Activated CD4-positive, alpha-beta T cell treated with anti-CD3 and anti-CD28 coated beads, Interleukin-2, amount 50 U/mL, for 4 hours (primary cell): ENCODE measurements at regions not wholly inside any gene's neighbourhood (a gene's known extent, or its start where the extent isn't known, plus 50 kb on each side); places are given as distances from the start of the nearest gene placed in this dataset.

ENCODE experiments used
- DNase-seq, 2 experiments: peaks; one replicate each; pipeline ENCODE4 v3.0.0-alpha.2; 2020

DNA sequence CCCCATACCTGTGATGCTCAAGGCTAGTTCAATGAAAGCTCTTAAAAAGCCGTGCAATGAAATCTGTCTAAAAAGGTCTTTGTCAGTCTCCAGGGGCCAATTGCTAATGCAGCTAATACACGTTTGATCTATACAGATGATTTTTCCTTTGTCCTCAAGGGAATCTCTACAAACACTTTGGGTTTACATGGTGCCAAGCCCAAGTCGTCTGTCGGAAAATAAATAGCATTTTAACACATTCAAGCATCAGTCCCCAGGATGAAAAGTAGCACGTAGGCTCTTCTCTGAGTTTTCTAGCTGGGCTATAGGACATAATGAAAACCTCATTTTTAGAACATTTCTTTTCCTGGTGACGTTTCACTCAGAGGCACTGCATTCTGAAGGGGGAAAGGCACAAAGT lies 477.4 kb upstream of the WWC1 start:
- DNase-seq: no peak

DNA sequence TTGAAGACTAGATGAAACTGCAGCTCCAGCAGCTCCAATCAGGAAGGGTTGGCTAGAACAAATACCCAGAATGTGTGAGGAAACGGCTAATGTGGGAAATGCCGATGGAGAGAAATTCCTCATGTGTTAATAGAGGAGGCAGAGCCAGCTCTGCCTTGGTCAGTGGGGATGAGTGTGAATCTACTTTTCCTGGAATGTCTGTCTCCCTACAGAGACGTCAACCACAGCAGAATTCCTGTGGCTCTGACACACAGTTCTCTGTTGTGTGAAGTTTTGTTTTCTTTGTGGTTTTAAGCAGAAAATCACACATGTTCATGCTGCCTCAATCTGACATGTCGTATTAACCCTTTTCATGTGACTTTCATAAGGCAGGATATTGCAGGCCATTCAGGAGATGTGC lies 476.6 kb upstream of the WWC1 start:
- DNase-seq: no peak

DNA sequence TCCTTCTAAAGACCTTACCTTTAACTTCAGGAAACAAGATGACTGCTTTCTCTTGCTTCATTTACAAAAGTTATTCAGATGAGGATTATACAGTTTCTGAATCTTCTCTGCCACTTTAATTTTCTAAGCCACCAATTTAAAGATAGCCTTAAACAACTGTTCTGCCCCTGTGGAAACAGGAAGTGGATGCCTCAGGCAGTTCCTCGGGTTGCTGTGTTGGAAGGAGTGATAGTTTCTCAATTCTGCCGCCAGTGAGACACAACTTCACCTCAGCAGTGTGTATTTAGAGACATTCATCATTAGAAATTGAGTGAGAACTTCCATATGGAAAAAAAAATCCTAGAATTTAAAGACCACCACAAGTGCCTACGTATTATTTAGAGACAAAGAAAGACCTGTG lies 475.1 kb upstream of the WWC1 start:
- DNase-seq: no peak

DNA sequence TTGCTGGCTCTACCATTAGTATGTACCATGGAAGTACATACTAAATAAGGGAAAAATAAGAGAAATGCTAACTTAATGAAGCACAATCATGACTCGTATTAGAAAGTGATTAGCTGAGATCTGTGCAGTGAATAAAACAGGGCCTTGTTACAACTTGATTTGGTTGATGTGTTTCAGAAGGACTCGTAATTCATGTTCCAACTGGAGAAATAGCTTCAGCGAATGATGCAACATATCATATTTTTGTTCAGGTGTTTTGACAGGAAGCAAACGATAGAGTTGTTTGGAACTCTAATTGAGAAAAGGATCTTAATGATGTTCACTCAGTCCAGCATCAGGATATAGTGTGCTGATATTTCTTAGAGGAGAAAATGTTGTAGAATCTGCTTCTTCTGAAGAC lies 474.6 kb upstream of the WWC1 start:
- DNase-seq: no peak

DNA sequence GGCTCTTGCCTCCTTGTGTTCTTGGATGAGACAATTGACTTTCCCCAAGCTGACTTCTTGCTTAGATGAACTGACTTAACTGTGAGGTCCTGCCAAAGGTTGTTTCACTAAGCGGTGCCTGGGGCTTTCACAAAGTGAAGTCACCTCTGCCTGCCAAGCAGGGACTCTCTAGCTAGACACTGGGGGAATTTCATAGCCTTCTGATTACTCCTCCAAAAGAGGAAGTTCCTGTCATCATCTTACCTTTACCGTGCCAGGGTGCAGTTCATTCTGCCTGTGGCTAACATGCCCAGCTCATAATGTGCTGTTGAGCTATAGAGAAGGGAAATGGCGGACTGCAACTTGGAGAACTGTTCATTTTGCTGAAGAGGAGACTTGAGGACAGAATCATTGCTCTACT lies 472.0 kb upstream of the WWC1 start:
- no peak for DNase-seq

DNA sequence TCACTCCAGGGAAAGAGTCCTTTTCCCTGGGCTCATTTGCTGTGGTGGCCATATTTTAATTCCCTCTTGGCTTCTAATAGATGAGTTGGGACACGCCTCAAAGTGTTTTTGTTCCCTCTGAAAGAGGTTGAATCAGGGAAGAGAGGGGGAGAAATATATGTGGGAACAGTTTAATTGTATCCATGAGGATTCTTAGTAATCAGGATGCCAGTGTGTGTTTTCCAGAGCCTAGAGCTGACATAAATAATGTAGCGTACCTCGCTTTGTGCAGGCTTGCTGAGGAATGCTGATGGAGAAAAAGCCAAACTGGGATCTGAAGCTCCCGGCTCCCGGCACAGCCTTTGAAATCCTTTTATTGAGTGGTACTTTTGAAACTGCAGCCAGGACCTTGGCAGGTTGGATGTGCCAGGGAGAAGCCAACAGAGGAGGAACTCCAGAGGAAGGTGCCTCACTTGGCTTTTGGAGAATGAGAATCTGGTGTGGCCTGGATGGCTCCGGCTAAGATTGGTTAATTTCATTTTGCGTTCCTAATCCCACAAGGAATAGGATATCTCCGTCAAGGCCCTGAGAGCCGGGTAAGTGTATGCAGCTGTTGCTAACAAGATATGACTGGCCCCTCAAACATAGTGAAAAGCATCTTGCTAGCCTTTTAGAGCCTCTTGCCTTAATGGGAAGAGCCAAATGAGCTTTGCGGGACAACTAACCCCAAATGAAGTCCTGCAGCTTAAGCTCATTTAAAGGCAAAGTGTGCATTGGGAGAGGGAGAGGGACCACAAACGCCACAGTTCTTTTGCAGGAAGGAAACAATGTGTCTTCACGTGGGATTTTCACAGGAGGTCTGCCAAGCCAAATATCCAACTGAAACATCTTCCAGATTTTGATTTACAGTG lies 471.1 kb upstream of the WWC1 start:
- DNase-seq: no peak

DNA sequence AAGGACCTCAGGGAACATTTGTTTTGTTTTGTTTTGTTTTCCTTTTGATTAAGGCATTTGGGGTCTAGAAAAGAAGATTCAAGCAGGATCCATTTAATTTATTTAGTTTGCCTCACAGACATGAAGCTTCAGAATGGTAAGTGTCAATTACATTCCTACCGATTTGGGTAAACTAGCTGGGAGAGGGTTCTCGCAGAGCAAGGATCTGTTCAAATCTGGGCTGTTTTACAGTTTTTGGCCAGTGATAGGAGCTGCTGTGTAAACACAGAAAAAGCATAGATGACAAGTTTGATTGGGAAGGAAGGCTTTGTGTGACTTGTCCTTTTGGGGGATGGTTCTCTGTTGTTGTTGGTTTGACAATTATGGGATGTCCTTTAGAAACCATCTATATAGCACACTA lies 470.3 kb upstream of the WWC1 start:
- DNase-seq: no peak

DNA sequence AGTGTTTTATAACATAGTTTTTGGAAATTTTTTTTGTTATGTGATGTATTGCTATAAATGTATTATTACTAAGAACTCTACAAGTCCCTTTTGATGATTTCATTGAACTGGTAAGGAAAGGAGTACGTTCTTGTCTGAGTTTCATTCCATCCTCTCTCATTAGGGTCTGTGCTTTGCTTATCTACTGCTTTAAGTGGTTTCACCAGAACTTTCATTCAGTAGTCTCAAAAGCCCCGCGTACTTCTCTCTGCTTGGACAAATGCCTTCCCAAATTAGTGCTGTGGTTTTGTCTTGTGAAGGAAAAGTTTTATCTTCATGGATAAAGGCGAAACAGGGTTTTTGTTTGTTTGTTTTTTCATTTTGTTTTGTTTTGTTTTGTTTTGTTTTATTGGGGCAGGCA lies 469.8 kb upstream of the WWC1 start:
- no peak for DNase-seq

DNA sequence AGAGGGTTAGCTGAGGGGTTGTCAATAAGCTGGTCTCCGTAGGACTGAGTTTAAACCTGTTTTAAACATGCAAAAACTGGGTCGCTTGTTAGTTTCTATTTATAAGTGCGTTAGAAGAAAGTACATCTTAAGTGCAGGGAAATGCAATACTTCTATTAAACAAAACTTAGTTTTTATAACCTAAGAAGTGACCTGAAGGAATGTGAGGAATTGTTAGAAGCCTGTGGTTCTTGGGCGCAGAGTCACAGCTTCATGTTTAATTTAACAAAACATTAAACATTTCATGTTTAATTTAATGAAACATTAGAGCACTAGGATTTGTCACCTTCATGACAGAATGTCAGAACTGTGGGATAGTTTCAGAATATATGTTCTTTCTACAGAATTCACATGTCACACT lies 469.2 kb upstream of the WWC1 start:
- DNase-seq: no peak

DNA sequence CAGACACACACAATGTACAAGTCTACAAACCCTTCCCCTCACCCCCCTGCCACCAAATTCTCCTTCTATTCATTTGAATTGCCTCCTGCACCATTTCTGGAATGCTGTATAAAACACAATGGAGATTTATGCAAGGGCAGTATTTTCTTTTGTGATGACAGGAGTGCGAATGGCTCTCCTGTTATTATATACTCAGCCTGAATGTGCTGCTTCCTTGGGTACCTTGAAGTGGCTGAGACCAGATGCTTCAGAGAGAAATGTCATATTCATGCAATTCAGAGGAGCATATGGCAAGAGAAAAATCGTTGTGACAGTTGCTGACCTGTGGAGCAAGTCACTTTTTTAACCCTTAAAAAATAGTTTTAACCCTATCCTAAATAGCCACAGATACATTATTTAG lies 468.0 kb upstream of the WWC1 start:
- no peak for DNase-seq

DNA sequence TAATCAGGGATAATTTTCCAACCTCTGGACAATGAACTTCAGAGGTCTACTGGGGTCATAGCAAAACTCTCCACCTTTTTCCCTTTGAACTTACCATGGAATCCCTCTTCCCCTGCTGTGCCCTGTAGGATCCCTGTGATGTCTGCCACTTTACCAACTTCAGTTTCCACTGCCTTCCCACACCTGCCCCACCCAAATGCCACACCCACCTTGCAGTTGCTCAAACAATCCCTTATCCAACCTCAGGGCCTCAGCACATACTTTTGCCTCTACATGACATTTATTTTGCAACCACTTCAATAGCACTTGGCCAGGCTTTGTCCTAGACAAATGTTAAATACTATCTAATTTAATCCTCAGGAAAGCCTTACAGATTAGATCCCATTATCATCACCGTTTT lies 463.7 kb upstream of the WWC1 start:
- no peak for DNase-seq

DNA sequence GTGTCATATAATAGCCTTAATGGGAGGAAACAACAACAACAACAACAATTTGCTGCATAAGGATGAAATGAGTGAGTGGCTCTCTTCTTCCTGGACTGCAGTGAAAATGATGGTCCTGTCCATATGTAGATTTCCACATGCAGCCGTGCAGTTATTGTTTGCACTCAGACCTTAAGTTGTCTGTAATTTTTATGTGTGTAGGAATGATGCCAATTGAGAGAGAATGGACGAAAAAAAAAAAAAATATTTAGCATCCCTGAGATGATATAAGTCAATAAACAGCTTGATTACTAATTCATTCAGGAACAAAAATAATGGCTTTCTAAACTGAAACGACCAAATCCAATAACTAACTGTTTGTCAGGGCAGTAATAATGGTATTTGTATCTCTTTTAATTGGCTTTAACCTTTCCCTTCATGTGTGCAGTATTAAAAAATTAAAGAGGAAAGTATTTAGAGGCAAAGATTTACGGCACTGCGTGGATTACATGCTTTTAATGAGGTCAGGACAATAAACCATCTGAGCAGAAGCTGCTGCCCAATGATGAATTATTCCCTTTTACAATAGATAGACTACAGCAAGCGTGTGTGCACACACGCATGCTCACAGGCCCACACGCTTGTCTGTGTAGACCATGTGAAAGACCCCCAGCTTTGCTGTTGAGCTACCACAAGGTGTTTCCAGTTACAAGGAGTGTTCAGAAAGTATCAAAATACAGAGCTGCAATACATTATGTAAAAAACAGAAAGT lies 459.5 kb upstream of the WWC1 start:
- no peak for DNase-seq

DNA sequence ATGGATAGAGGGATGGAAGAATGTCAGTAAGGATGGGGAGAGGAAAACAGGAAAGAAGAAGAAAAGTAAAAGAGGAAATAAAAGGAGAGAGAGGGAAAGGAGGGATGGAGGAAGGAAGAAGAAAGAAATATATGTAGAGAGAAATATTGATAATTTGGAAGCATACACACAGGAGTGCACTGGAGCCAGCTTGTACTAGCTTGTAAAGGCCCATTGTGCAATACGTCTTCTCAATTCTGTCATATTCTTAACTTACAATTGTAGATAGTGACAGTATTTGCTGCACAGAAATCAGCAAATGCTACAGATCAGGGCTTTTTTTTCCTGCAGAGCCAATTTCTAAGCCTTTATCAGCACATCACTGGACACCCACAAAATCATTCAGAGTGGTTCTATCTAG lies 458.8 kb upstream of the WWC1 start:
- DNase-seq: no peak

DNA sequence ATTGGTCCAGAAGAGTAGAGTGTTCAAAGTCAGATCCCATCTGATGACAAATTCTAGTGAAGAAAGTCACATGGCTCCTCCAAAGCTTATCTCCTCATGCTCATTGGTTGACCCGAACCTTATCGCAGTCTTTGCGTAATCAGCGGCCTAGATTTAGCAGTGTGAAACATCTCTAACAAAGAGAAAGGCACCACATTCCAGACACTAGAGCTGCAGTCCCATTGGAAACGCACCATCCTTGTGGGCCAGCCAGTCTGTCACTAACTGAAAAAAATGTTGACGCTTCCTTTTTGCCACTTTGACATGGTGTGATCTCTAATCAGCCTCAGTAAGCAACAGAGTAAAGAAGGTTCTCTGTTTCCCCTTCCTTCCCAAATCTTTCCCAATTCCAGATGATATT lies 458.0 kb upstream of the WWC1 start:
- DNase-seq: no peak

DNA sequence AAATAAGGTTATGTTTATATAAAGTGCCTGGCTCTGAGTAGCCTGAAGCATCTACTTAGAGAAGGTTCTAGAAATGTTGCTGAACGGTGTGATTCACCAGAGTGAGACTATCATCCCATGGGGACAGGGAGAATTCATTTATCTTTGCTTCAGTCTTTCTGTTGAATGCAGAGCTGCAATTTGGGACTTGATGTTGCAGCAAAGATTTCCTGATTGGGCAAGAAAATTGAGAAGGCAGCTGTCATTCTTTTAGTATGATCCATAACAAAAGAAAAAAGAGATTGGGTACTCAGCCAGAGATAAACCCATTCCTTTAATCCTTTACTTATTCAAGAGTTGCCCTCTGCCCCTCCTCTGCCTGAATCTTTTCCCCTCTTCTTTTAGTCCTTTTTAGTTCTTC lies 456.3 kb upstream of the WWC1 start:
- DNase-seq: no peak

DNA sequence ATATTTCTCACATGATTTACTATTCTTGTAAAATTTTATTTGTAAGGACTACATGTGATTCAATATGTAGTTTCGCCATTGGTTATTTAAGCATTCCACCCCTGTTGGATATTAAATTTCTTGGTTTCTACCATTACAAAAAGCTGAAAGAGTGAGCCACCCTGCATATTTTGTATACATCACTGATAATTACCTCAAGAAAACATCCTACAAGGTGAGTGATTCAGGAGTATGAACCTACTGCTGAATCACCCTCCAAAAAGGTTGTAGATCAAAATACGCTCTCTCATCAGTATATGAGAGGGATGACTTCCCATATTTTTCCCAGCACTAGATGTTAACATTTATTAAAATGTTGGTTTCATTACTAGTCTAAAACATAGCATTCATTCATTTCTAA lies 454.3 kb upstream of the WWC1 start:
- DNase-seq: no peak

DNA sequence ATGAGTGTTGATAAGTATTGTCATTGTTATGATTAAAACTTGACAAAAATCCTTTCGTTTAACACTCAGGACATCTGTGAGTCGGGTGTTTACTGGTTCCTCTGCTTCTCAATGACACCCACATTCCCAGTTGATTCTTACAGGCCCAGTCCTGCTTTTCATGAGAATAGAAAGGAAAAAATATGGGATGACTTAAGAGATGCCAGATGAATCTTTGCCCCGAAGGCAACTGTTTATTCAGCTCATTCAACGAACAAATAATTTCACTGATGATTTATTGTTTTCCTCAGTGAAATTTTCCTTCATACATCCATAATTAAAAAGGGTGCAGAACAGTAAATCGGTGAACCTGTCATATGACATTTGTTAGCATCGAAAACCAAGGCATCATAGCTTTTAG lies 452.4 kb upstream of the WWC1 start:
- DNase-seq: no peak

DNA sequence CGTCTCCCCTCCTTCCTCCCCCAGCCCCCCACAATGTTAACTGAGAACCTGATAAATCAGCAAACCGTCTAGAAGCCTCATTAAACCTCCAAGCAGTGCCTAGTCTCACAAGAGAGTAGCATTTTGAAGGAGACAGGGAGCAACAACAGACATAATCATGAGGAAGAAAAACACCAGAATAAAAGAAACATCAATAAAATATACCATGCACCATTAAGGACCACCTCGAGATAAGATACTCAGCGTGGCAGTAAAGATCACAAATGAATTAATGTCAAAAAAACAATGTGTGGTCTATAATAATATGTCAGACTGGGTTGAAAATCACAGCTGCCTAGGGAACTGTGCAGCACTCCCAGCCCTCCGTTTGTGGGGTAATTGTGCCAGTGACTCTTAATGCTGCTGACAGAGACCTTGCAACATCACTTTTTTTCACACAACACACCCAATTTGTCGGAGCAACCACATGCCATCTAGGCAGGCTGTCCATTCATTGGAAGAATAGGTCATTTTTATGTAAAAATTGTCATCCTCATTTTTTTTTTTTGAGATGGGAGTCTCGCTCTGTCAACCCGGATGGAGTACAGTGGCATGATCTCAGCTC lies 450.8 kb upstream of the WWC1 start:
- DNase-seq: no peak

DNA sequence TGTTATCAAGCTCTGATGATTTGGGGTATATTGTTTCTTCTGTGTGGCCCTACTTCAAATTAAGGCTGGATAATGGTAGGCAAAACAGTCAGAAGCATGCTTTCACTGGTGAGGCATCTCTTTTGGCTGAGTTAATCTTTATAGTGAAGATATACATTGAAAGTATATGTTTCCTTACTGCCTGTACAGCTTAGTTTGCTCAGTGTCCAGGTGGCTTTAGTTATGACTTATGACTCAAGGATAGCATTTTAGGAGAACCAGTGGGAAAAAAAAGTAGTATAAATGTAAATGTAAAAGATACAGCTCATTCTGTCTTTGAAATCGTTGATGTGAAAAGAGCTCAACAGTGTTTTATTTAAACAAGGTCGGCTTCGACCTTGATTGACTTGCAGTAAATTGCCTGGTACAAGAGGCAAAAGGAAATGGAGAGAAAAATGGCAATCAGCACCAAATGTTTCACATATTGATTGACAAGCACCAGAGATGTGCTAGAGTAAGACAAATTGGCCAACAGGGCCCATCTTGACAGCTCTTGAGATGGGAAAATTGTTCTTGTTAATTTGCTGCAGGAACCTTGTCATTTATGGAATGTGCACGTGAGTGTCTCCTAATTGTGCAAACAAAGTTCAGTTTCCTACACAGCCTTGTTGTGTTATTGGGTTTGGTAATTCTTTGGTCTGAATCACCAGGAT lies 447.4 kb upstream of the WWC1 start:
- no peak for DNase-seq

DNA sequence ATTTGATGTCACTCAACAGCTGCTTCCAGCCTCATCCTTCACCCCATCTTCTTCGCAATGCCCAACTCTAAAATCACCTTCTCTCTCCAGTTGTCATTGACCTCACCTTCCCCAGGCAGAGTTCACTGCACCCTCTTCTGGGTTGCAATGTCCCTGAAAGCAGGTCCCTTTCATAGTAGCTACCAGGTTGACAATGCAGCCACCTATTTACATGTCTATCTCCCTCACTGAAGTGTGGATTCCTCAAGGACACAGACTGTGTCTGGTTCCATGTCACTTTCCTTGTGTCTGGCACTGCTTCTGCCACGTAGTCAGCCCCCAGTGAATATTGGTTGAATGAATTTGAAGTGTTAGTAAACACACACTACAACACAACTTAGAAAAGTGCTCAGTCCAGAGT lies 445.5 kb upstream of the WWC1 start:
- no peak for DNase-seq

DNA sequence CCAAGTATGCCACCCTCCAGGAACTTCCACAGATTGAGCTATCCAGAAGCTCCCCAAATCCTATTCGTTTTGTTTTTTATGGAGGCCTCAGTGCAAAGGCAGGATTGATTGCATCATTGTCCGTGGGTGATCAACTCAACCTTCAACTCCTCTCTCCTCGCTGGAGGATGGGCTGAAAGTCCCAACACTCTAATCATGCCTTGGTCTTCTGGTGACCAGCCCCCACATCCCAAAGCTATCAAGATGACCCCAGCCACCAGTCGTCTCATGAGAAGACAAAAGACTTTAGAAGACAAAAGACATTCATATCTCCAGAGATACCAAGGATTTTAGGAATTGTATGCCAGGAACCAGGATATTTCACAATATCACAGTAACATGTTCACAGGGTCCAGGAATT lies 441.6 kb upstream of the WWC1 start:
- DNase-seq: no peak

DNA sequence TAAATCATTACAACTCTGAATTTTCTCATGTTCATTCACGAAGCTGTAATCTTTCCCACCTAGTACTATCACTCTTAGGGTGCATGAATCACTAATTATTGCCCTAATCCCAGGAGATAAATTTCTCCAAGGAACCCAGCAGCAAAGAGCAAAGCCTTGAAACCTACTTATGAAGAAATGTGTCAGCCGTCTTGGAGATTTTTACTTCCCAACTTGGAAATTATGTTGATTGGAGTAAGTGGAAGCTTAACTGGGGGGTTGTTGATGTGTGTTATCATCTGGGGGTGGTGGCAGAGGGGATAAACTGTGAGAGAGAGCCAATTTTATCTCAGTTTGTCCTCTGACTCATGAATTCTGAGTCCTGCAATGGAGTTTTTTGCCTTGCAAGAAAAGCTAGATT lies 440.5 kb upstream of the WWC1 start:
- DNase-seq: no peak

DNA sequence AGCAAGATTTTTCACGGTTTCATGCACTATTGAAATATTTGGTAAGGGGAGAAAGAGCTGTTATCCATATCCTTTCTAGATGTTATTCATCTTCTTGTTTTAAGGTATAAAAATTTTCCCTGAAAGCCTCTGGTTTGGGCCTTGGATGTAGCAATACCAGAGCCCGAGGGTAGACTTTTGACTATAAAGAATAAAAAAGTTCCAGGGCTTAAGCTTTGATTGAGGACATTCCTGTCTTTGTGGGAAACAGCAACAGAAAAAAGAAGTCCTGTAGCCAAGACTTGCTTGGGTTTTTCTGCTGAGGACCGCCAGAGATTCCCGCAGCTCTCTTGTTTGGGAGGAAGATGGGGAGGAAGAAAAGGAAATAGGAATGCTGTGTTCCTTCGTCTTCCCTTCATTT lies 440.0 kb upstream of the WWC1 start:
- no peak for DNase-seq

DNA sequence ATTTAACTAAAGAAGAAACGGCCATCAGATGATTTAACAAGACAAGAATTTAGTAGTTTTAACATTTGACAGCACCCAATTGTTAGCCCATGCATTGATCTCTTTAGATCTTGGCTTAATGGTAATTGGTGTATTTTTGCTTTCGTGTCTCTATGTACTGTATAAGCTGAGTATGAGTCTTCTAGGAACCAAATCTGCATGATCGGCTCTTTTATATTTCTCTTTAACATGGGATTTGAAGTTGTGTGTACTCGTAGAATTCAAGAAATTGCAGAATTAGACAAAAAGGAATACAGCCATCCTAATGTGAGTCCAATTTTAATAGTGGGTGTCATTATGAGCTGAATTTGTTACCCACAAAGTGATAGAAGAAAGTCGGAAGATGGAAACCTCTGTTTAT lies 438.9 kb upstream of the WWC1 start:
- DNase-seq: no peak
